ENCODE measurements at regions not wholly inside any gene's neighbourhood (a gene's known extent, or its start where the extent isn't known, plus 50 kb on each side); places are given as distances from the start of the nearest gene placed in this dataset.

GRCh38 chr13:93145199-93145598 is 81.4 kb upstream of the GPC6 start:
- ChIA-PET POLR2A (no interaction called here), CTCF (no interaction called here)
- Mint-ChIP-seq H3K9me3 (peaks cover 11% of the 10 kb centered on the region), H3K27ac (no peak overlapping the region), H3K4me3 (no peak overlapping the region), H3K36me3 (ENCODE audit: low read depth) (no peaks in the 10 kb centered on the region), H3K4me1 (ENCODE audit: low read depth) (no peaks in the 10 kb centered on the region), H3K27me3 (no peaks in the 10 kb centered on the region)
- no peaks in the 10 kb centered on the region for H3K9me3 ChIP-seq (ENCODE audit: control insufficient read depth in 1 of 2, insufficient read depth in 1 of 2, low read length in 2 of 2)
- DNase-seq: no peak
- no peak for TF ChIP-seq CTCF (IDR thresholded peaks at IDR 0.05)
- no peak overlapping the region for H3K4me3 ChIP-seq (ENCODE audit: low read length)
- H3K27ac ChIP-seq (ENCODE audit: low read depth in 1 of 2, low read length in 2 of 2): no peak overlapping the region
- ATAC-seq (ENCODE audit: poor library complexity): no peak
- H3K27me3 ChIP-seq (ENCODE audit: control insufficient read depth in 1 of 2, insufficient read depth in 2 of 2, low read length in 2 of 2): no peaks in the 10 kb centered on the region
- intact Hi-C loops (cut with DNase I, micrococcal nuclease): no loop called here
- no peaks in the 10 kb centered on the region for H3K4me1 ChIP-seq (ENCODE audit: insufficient read depth, low read length)
- H3K36me3 ChIP-seq (ENCODE audit: insufficient read depth, low read length): no peaks in the 10 kb centered on the region

GRCh38 chr13:93146584-93147297 is 79.9 kb upstream of the GPC6 start:
- no peak overlapping the region for H3K4me3 Mint-ChIP-seq
- Histone ChIP-seq H3K4me3 (ENCODE audit: low read length) (no peak overlapping the region), H3K27ac (ENCODE audit: low read depth in 1 of 2, low read length in 2 of 2) (no peak overlapping the region), H3K27me3 (ENCODE audit: control insufficient read depth in 1 of 2, insufficient read depth in 2 of 2, low read length in 2 of 2) (no peaks in the 10 kb centered on the region), H3K9me3 (ENCODE audit: control insufficient read depth in 1 of 2, insufficient read depth in 1 of 2, low read length in 2 of 2) (no peaks in the 10 kb centered on the region), H3K4me1 (ENCODE audit: insufficient read depth, low read length) (no peaks in the 10 kb centered on the region), H3K36me3 (ENCODE audit: insufficient read depth, low read length) (no peaks in the 10 kb centered on the region)
- H3K27ac Mint-ChIP-seq: no peak overlapping the region
- ChIA-PET POLR2A (interaction anchor here (0.6 kb wide), 1 partner anchor 70 kb away, joined by 5 read pairs; no protein-coding TSS in a partner anchor), CTCF (no interaction called here)
- DNase-seq: no peak
- ATAC-seq (ENCODE audit: poor library complexity): no peak
- intact Hi-C loops (cut with DNase I, micrococcal nuclease): no loop called here
- H3K36me3 Mint-ChIP-seq (ENCODE audit: low read depth): no peaks in the 10 kb centered on the region
- peaks cover 11% of the 10 kb centered on the region for H3K9me3 Mint-ChIP-seq
- no peaks in the 10 kb centered on the region for H3K4me1 Mint-ChIP-seq (ENCODE audit: low read depth)
- no peaks in the 10 kb centered on the region for H3K27me3 Mint-ChIP-seq
- no peak for TF ChIP-seq CTCF (IDR thresholded peaks at IDR 0.05)

GRCh38 chr13:93147298-93147645 is 79.3 kb upstream of the GPC6 start:
- H3K27ac Mint-ChIP-seq: no peak overlapping the region
- no peak overlapping the region for H3K4me3 Mint-ChIP-seq
- no peak for TF ChIP-seq CTCF (IDR thresholded peaks at IDR 0.05)
- no peaks in the 10 kb centered on the region for H3K27me3 Mint-ChIP-seq
- H3K4me1 Mint-ChIP-seq (ENCODE audit: low read depth): no peaks in the 10 kb centered on the region
- H3K36me3 Mint-ChIP-seq (ENCODE audit: low read depth): no peaks in the 10 kb centered on the region
- ChIA-PET POLR2A (interaction anchor here (0.6 kb wide), 1 partner anchor 70 kb away, joined by 5 read pairs; no protein-coding TSS in a partner anchor), CTCF (no interaction called here)
- H3K36me3 ChIP-seq (ENCODE audit: insufficient read depth, low read length): no peaks in the 10 kb centered on the region
- ATAC-seq (ENCODE audit: poor library complexity) (no peak), DNase-seq (no peak)
- H3K4me3 ChIP-seq (ENCODE audit: low read length): no peak overlapping the region
- no peak overlapping the region for H3K27ac ChIP-seq (ENCODE audit: low read depth in 1 of 2, low read length in 2 of 2)
- peaks cover 13% of the 10 kb centered on the region for H3K9me3 Mint-ChIP-seq
- no peaks in the 10 kb centered on the region for H3K27me3 ChIP-seq (ENCODE audit: control insufficient read depth in 1 of 2, insufficient read depth in 2 of 2, low read length in 2 of 2)
- no peaks in the 10 kb centered on the region for H3K9me3 ChIP-seq (ENCODE audit: control insufficient read depth in 1 of 2, insufficient read depth in 1 of 2, low read length in 2 of 2)
- intact Hi-C loops (cut with DNase I, micrococcal nuclease): no loop called here
- H3K4me1 ChIP-seq (ENCODE audit: insufficient read depth, low read length): no peaks in the 10 kb centered on the region
